OCI-LY7 (cell line): ENCODE measurements at regions not wholly inside any gene's neighbourhood (a gene's known extent, or its start where the extent isn't known, plus 50 kb on each side); places are given as distances from the start of the nearest gene placed in this dataset.

Source experiments
- CTCF ChIP-seq: fragments of 200-600 bp; sonication (generic); conservative IDR thresholded peaks from 2 replicates; pipeline ENCODE4 v1.5.1; 2014; ENCODE audit warnings: mild to moderate bottlenecking, antibody characterized with exemption, low read length, moderate library complexity, mixed read lengths
- EZH2phosphoT487 ChIP-seq: fragments of 200-600 bp; sonication (generic); IDR thresholded peaks from 2 replicates; pipeline ENCODE4 v1.6.1; 2018; ENCODE audit warnings: low read depth, borderline replicate concordance, mild to moderate bottlenecking, mixed run types, antibody characterized with exemption, low read length, moderate library complexity, mixed read lengths

DNA sequence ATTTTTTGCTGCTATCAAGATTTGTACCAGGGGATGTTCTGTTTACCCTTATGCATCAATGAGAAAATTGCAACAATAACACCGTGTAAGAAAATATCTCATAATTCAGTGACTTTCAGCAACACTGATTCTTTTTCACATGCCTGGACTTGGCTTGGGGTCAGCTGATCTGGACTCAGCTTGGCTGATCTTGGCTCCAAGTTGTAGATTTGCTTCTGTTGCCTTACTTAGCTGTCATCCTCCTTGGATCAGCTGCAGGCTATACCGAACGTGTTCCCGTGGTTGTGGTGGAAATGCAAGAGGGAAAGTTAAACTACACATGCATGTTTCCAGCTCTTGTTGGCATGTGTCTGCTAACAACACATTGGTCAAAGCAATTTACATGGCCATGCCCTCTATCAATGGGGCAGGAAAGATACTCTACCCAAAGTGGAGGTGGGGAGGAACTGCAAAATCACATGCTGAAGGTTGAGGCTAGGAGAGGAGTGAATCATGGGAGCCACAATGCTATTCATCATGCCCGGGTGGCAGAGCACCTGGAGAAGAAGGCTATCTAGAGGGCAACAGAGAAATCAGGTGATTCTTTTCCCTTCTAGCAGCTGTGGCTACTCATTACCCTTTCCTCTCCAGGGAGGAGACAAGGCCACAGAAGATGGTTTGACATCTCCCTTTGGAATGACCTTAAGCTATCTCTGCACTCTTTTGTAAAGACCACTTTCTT lies 1276.3 kb upstream of the AUTS2 start:
- TF ChIP-seq CTCF = no peak
- no peak for TF ChIP-seq EZH2phosphoT487
